Stimulated activated CD4-positive, alpha-beta T cell treated with anti-CD3 and anti-CD28 coated beads, Interleukin-2, amount 100 ng/mL, for 48 hours (primary cell): ENCODE measurements at regions not wholly inside any gene's neighbourhood (a gene's known extent, or its start where the extent isn't known, plus 50 kb on each side); places are given as distances from the start of the nearest gene placed in this dataset.

ENCODE experiments used
- DNase-seq, 2 donors: peaks; one replicate each; pipeline ENCODE4 v3.0.0-alpha.2; 2020

GRCh38 chr3:163056874-163057497 is 1560.4 kb downstream of the OTOL1 start:
- peak; percentile 19 to 34 for DNase-seq

DNA sequence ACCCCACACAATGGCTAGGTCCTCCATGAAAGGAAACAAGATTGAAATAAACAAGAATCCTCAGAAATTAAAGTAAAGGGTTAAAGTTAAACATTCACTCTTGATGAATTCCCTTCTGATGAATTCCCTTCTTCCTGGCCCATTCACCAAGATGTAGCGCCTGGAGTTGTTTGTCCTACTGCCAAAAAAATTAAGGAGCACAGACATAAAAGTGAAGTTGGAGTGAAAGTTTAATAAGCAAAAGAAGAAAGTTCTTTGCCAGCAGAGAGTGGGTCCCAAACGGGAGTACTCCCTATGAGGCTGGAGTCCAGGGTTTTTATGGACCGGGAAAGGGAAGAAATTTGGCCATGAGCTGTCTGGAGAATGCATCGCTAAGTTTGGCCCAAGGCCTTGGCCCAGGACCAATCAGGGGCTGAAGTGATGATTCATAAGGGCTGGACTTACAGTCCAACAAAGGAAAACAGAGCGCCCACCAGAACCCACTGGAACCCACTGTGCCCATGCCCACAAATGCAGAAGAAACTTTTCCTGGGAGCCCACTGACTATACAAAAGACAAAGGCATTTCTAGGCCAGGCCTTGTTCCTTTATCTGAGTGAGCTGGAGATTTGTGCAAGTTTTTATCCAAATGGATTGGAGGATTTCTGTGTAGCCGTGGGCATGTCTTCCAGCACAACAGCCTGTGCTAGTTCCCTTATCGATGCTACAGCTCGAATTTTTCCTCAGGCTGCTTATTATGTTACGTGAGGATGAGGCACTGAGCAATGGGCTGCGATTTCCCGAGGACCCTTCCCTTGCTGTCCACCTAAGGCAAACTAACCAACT is 1561.6 kb downstream of the OTOL1 start:
- DNase-seq = no peak

DNA sequence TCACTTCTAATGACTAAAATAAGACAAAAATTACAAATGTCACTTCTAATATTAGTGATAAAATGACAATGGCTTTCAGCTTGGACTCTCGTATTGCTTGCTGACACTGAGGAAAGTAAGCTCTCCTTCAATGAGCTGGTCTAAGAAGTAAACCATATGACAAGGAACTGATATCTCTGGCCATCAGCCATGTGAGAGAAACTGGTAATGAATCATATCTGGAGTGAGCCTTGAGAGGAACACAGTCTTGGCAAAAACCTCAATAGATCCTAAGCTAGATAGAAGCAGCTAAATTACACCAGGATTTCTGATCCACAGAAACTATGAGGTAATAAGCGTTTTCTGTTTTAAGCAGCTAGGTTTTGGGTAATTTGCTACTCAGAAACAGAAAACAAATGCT is 1575.1 kb downstream of the OTOL1 start:
- DNase-seq = no peak
